ENCODE measurements at regions not wholly inside any gene's neighbourhood (a gene's known extent, or its start where the extent isn't known, plus 50 kb on each side); places are given as distances from the start of the nearest gene placed in this dataset.

- TF ChIP-seq ZNF274 (IDR thresholded peaks at IDR 0.05; ENCODE audit: low read depth, low read length) (no peak), YY1 (IDR thresholded peaks at IDR 0.05; ENCODE audit: insufficient read depth, insufficient read length) (no peak), SUZ12 (IDR thresholded peaks at IDR 0.05; ENCODE audit: extremely low read depth, insufficient read depth, insufficient read length) (no peak)
These were observed 283.5 kb downstream of the C4orf33 start for GRCh38 chr4:129379429-129379828.
